IMR-90 (cell line): ENCODE measurements at regions not wholly inside any gene's neighbourhood (a gene's known extent, or its start where the extent isn't known, plus 50 kb on each side); places are given as distances from the start of the nearest gene placed in this dataset.

Source experiments
- BHLHE40 ChIP-seq: fragments of 150-350 bp; IDR thresholded peaks from 2 replicates; pipeline ENCODE4 v1.6.1; 2016; ENCODE audit warnings: mild to moderate bottlenecking, low read depth, low read length
- CTCF ChIP-seq: conservative IDR thresholded peaks from 2 replicates; pipeline ENCODE4 v1.5.1; 2012; ENCODE audit warnings: mild to moderate bottlenecking, low read depth, low read length, improper control_type of control experiment
- FOS ChIP-seq: fragments of 150-350 bp; IDR thresholded peaks from 2 replicates; pipeline ENCODE4 v1.6.1; 2016; ENCODE audit warnings: low read depth, low read length
- MAFK ChIP-seq: IDR thresholded peaks from 2 replicates; pipeline ENCODE4 v1.6.1; 2012; ENCODE audit warnings: low read depth, low read length, improper control_type of control experiment
- MXI1 ChIP-seq: IDR thresholded peaks from 2 replicates; pipeline ENCODE4 v1.6.1; 2012; ENCODE audit warnings: low read depth, mild to moderate bottlenecking, low read length, moderate library complexity, borderline replicate concordance
- NFE2L2 ChIP-seq: fragments of 150-350 bp; IDR thresholded peaks from 2 replicates; pipeline ENCODE4 v1.6.1; 2016; ENCODE audit warnings: low read depth, mild to moderate bottlenecking, low read length
- POLR2A ChIP-seq: IDR thresholded peaks from 2 replicates; pipeline ENCODE4 v1.6.1; 2012; ENCODE audit warnings: mild to moderate bottlenecking, low read depth, low read length
- RAD21 ChIP-seq: IDR thresholded peaks from 2 replicates; pipeline ENCODE4 v1.6.1; 2012; ENCODE audit warnings: low read length, improper control_type of control experiment
- RFX5 ChIP-seq: IDR thresholded peaks from 2 replicates; pipeline ENCODE4 v1.8.0; 2012; ENCODE audit warnings: low read depth, mild to moderate bottlenecking, low read length, moderate library complexity
- SMC3 ChIP-seq: fragments of 150-350 bp; IDR thresholded peaks from 2 replicates; pipeline ENCODE4 v1.6.1; 2016; ENCODE audit warnings: low read depth, mild to moderate bottlenecking, antibody characterized with exemption, low read length, moderate library complexity

- TF ChIP-seq RFX5, result no peak
- TF ChIP-seq FOS, result no peak
- no peak for TF ChIP-seq CTCF
- TF ChIP-seq NFE2L2, result no peak
- TF ChIP-seq POLR2A, result no peak
- TF ChIP-seq MAFK, result no peak
- no peak for TF ChIP-seq MXI1
- no peak for TF ChIP-seq BHLHE40
- no peak for TF ChIP-seq RAD21
- no peak for TF ChIP-seq SMC3
These were observed 367.6 kb upstream of the CDH9 start for GRCh38 chr5:27406020-27406419.
